ENCODE measurements at regions not wholly inside any gene's neighbourhood (a gene's known extent, or its start where the extent isn't known, plus 50 kb on each side); places are given as distances from the start of the nearest gene placed in this dataset.

- TF ChIP-seq POLR2A (IDR thresholded peaks at IDR 0.05; ENCODE audit: low read depth, low read length) = no peak
- TF ChIP-seq, protein P1, sequence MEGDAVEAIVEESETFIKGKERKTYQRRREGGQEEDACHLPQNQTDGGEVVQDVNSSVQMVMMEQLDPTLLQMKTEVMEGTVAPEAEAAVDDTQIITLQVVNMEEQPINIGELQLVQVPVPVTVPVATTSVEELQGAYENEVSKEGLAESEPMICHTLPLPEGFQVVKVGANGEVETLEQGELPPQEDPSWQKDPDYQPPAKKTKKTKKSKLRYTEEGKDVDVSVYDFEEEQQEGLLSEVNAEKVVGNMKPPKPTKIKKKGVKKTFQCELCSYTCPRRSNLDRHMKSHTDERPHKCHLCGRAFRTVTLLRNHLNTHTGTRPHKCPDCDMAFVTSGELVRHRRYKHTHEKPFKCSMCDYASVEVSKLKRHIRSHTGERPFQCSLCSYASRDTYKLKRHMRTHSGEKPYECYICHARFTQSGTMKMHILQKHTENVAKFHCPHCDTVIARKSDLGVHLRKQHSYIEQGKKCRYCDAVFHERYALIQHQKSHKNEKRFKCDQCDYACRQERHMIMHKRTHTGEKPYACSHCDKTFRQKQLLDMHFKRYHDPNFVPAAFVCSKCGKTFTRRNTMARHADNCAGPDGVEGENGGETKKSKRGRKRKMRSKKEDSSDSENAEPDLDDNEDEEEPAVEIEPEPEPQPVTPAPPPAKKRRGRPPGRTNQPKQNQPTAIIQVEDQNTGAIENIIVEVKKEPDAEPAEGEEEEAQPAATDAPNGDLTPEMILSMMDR (conservative IDR thresholded peaks at IDR 0.05; ENCODE audit: low read depth, low read length) = no peak
- no peak for TF ChIP-seq MAFK (IDR thresholded peaks at IDR 0.05; ENCODE audit: low read depth, low read length)
Measured at GRCh38 chr7:145876376-145876775, 240.2 kb upstream of the CNTNAP2 start.

All from IMR-90 (cell line).